CD4-positive, alpha-beta T cell treated with Interleukin-15 for 4 hours (primary cell): ENCODE measurements at regions not wholly inside any gene's neighbourhood (a gene's known extent, or its start where the extent isn't known, plus 50 kb on each side); places are given as distances from the start of the nearest gene placed in this dataset.

Source experiments
- DNase-seq: peaks from one replicate; pipeline ENCODE4 v3.0.0-alpha.2; 2020; ENCODE audit warnings: low spot score

DNA sequence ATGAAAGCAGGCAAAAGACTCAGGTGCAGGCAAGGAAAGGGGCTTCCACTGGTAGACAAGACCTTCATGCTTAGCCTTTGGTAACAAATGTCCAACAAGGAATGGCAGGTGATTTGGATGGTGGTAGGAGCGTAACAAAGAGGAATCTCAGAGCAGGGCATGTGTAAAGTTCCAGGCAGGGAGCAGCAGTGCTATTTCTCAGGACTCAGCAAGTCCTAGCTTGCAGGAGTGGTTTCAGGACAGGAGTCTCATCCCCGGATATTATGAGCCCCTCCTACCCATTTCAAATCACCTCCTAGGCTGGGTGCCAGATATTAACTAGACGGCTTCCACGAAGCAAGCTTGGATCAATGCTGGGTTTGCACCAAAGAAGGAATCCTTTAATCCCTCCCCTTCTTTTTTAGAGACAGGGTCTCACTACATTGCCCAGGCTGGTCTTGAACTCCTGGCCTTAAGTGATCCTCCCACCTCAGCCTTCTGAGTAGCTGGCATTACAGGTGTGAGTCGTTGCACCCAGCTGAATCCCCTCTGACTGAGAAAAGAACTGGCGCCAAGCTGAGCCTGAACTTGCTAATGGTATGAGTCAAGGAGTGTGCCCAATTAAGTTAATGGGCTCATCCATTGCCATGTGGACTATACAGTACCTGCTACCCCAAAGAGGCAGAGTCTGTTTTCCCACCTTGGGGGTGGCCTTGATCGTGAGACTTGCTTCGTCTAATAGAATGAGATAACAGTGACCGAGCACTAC lies 190.3 kb downstream of the ARL4C start:
- no peak for DNase-seq

DNA sequence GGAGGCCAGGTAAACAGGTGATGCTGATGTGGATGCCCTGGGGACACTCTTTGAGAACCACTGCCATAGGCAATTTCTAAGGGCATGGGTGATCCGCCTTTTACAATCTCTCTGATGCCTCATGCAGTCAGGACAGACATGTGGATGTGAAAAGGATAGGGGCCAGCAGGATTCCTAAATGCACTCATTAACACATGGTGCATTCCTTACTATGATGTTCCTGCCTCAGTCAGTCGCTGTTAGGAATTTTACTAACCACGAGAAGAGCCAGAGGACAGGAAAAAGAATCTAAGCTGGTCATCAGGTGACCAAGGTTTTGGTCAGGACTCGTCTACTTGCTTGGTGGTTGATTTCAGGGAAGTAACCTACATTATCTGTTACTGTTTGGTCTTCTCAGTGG lies 191.0 kb downstream of the ARL4C start:
- DNase-seq = no peak

DNA sequence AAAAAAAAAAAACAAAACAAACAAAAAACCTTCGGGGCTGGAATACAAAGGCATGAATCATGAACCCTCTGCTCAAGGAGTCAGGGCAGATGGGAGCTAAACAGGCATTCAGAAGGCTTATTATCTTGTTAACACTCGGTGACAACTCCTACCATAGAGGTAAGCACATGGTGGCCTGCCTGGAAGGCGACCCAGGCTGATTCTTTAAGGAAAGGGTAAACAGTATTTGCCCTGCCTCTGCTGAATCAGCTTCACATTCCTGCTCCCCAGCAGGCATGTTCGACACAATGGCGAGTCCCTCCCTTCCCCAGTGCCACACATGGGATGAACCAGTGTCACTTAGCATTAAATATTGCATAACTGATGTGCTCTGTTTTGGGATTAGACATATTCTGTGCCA lies 191.9 kb downstream of the ARL4C start:
- DNase-seq = no peak

DNA sequence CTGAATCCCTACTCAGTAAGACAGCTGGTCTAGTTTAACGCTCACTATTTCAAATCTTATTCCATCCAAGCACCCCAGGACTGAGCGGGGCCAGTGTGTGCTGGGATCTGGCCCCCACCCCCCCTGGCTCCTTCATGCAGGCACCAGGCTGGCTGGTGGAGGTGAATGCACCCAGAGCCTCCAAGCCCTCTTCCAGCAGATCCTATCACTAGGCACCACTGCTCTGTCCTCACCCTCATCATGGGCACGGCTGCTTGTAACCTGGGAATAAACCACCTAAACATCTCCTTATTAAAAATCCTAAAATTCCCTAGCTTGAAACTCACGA lies 194.3 kb downstream of the ARL4C start:
- DNase-seq = no peak

DNA sequence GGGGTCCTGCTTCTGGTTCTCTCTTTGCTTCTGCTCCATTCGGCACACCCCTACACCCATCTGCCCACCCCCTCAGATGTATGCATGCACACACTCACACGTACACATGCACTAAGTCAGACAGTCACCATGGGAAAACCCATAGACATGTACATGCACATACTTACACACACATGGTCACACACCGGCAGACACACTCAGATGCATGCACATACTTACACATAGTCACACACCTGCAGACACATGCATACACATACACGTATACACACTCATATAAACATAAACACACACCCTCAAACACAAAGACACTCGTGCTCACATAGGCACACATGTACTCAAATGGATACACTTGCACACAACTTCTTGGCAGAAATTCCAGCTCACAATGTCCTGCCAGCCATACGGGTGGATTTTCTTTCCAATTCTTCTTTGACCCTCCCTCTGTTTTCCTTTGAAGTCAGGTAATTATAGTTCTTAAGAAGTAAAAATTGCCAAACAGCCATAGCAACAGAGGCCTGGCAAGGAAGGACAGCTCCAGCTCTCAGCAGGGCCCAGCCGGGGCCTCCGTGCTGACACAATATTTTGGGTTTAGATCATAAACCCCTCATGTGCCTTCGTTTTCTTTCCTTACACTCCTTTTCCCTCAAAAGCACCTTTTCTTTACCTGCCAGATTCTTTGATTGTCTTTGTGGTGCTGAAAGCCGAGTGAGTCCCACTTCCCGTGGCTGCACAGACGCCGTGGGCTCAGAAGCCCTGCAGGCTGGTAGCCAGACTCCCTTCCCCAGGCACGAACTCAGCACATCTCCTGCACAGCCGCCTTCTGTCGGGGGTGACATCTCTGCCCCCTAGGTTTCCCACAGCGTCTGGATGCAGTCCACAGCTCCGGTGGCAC lies 195.7 kb downstream of the ARL4C start:
- no peak for DNase-seq

DNA sequence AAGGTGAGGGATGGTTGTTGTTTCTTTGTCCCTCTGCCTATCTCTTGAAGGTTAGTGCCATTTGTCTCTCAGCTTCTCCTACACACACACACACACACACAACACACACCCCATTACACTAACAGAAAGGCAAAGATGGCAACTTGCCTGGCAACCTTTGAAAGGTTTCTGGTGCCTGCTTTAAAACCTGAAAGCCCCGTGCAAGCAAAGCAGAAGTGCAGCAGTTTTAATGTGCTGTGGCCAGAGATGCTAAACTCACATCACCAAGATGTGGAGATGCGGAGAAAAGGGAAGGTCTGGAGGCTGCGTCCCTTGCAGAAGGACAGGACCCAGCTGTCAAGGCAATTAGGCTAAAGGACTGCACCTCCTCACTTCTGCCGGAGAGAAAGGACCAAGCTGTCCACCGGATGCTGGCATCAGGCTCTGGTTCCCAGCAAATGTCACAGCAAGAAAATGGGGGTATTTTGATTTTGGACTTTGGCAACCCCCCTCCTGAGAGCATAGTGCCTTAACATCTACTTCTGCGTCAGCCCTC lies 196.4 kb downstream of the ARL4C start:
- DNase-seq = no peak

DNA sequence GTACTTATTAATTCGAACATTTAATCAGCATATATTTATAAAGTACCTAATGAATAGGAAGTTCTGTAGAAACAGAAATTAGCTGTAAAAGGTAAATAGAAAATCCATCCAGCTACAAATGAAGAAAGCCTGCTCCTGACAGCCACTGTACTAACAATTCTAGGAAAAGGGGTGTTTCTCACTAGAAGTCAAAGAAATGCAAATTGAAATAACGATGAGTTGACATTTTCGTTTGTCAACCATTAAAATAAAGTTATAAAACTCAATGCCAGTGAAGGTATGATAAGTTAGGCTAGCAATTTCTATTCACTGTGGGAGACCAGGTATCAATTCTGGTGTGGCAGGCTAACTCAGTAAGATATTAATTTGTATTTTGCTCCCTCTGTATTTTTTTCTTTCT lies 198.0 kb downstream of the ARL4C start:
- DNase-seq = no peak

DNA sequence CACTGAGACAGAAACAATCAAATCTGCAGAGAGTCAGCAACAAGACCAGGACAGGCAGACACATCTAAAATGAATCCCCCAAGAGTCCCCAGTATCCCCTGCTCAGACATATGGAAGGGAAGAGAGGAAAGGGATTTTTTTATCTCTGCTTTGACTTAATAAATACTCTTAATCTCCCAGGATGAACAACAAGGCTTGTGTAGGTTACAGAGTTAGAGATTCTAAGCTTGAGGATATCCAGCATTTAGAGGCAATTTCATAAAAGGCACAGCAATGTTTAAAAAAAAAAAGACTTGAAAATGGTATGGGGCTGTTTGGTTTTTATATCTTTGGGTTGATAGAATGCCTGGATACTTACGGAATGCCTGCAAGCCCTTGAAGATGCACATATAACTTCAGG lies 199.9 kb downstream of the ARL4C start:
- DNase-seq = no peak

DNA sequence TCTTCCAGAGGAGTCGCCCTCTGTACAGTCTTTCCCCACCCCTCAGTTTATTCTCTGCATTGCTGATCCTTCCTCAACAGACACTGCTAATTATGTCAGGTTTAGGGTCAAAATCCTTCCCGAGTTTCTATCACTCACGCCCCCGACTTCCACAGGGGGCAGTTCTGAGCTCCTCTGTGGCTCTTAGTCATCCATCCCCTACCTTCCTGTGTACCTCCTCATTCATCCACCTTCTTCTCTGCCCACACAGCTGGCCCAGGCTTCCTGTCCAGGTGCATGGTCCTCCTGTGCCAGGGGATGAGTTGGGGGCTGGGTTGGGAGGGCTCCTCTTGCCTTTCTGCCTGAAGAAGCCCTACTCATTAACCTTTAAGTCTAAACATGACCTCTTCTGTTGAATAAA lies 202.9 kb downstream of the ARL4C start:
- DNase-seq = no peak

DNA sequence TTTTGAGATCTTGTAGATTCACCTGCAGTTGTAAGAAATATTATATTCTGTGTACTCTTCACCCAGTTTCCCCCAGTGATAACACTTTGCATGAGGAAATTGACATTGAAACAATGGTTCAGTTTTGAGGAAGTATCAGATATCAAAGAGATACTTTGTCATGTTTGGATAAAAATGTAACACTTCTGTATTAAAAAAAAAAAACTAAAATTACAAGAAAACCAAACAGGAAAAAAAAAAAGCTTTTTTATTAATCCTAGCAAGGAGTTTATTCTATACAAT lies 204.0 kb downstream of the ARL4C start:
- DNase-seq = no peak

DNA sequence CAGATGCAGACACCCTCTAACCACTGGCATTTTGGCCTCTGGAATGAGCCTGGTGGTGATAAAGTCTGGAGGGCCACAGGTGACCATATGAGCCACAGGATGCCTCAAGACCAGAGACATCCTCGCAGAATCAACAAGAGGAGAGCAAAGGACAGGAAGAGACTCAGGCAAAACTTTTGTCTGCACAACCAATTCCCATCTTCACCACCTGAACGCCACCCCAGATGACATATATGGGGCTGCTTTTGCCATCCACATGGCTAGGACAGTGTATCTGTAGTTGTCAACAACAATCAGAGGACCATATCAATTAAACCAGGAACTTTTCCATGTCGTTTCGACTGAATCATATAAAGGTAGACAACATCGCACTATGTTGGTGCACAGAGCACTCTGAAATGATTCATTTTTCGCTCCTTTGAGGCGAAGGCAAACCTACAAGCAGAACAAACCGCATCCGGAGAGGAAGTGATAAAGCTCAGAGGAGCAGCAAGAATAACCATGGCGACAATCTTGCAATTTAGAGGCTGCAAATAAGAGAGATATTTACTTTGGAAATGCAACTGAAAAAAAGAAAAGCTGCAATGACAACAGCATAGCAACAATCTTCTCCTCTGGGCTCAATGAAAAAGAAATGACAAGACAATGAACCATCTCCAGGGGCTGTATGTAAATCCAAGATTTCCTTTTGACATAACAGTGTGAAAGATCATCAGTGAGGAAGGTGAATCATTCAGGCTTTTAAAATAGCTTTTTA lies 204.5 kb downstream of the ARL4C start:
- peak; percentile 92 for DNase-seq

DNA sequence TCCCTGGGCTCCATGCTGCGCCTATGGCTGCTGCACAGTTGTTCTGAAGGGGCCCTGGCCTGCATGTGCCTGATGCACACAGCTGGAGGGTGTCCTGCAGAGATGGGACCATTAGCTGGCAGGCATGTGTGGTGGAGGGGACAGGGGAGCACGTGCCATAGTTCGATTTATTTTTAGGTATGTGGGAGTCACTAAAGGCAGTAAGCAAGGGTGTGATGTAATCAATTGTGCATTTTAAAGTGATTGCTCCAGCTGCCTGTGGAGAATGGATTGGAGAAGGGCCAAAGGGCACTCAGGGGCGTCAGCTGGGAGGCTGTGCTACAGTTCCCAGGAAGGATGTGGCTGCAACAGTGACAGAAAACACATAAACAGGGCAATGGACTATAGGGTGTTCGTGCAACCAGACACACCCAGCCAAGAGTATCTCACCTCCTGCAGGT lies 205.1 kb downstream of the ARL4C start:
- peak; percentile 52 for DNase-seq

DNA sequence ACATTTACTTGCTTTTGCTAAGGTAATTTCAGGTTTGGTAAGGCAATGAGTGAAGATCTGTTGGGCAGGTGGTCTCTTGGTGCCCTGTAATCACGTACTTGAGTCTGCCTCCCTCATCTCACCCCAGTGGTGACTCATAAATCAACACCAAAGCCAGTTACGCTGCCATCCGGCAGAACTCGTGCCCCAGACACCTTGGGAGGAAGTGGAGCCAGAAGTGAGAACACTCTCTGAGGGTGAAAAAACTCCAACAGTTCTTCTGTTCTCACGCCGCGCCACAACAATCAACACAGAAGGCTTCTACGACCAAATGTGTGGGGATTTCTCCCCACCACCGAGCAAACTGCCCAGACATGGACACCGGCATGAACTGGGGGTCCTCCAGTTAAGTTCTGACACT lies 206.2 kb downstream of the ARL4C start:
- peak; percentile 94 for DNase-seq

DNA sequence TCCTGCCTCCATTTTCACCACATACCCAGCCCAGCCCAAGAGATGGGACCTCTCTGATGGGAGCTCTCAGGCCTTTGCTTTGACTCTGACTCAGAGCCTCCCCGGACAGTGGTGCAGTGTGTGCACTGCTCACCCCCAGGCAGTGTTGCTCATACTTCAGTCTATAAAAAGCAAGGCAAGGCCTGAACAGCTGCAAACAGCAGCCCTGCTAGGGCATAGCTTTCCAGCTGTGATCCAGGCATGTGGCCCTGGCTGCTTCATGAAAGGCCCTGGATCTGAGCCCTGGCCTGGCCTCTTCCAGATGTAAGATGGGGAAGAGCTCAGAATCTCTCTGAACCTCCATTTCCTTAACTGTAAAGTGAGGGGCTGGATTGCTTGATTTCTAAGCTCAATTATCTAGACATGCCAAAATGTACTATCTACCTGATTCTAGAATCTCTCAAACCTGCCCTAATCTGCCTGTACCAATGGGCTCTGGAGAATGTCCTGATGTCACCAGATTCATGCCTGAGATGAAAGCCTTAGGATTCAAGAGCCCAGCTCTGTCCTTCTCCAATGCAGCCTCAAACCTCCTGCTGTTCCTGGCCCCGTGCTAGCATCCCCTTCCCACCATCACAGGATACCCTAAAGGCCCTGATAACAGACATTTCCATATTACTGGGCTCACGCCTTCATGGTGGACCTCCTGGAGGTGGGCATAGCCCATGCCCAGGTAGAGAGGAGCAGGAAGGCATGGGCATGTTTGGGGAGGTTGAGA lies 206.9 kb downstream of the ARL4C start:
- peak; percentile 67 for DNase-seq

DNA sequence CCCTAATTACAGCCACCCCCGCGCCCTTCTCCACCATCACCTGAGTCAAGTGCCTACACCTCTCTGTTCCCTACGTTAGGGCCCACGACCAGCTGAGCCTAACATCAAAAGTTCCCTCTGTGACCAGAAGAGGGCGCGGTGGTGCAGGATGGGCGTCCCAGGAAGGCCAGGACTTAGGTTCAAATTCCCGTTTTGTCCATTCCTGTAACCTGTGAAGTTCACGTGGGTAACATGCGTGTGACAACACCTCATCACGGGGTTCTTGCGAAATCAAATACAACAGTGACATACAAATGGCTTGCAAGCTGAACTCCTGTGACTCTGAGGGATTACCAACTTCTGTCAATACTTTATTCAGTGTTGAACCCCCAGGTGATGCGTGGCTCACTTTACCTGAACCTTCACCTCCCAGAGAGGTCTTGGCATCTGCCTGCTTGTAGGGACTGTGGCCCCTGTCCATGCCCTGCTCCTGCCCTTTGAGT lies 207.9 kb downstream of the ARL4C start:
- peak; percentile 78 for DNase-seq

DNA sequence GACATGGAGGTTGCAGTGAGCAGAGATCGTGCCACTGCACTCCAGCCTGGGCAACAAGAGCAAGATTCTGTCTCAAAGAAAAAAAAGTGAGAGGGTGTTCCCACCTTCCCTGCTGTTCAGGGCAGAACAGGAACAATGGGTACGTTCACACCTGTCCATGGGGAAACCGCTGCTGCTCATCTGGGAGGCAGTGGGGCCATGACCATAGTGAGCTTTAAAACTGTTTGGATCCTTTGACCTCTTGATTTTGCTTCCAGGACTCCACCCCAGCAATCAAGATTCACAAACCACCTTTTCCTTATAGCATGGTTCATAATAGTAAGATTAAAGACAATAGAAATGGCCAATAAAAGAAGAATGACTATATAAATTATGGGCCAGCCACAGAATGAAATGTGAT lies 209.2 kb downstream of the ARL4C start:
- no peak for DNase-seq

DNA sequence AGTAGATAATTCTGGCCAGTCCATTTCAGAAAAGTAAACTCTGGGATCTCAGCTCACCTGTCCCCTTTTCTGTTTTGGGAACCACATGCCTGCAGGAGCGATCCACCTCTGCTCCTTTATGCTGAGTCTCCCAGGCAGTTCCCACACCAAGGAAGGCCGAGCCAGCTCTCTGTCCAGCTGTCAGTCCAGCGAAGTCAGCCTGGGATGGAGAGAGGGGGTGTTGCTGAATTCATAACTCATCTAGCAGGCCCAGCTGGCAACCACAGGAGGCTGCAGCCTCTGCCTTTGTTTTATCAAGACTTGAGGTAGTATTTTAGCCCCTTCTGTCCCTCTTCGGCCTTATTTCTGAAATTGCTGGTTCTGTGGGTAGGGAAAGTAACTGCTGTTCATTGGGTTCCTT lies 209.9 kb downstream of the ARL4C start:
- DNase-seq = no peak

DNA sequence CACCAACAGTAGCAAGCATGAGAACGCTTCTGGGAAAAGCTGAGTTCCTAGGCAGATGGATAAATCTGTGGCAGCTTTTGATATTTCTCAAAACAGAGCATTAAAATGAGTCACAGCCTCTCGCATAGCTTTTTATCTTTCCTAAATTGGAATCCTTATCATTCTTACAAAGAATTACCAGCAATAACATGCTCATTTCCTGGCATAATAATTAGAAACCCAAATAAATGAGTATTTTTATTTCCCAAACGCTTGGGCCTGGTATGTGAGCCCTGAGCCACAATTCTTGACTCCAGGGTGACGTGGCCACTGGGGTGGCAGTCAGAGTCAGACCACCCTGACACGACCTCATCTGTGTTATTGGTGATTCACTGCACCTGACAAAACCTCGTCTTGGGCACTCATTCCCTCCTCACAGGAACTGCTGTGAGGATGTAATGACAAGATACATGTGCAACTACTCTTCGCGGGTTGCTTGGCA lies 210.7 kb downstream of the ARL4C start:
- DNase-seq = peak; percentile 56

DNA sequence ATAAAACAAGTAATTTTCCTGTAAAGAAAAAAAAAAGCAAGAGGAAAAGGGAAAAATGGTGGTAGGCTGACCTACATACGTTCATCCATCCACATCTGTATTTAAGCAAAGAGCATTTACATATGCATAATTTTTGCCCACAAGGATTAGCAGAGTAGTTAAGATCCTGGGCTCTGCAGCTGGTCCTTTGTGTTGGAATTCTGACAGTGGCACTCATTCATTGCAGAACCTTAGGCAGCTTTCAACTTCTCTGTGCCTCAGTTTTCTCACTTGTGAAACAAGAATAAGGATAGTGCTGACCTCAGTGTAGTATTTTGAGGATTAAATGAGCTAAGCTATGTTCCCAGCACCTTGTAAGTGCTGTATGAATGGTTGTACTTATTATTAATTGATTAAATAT lies 211.3 kb downstream of the ARL4C start:
- no peak for DNase-seq

DNA sequence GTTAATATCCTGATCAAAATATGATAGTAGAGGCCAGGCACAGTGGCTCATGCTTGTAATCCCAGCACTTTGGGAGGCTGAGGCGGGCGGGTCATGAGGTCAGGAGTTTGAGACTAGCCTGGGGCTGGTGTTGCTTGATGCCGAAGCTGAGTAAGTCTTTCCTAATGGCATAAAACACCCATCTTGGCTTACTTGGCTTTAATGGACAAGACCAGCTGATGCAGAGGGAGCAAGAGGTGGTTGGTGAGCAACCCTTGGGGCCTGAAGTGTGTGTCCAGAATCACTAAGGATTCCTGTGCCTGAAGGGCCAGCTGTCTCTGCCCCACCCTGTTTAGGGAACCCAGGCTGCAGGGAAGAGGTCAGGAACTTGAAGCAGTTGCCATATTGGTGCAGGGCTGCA lies 217.2 kb downstream of the ARL4C start:
- no peak for DNase-seq

DNA sequence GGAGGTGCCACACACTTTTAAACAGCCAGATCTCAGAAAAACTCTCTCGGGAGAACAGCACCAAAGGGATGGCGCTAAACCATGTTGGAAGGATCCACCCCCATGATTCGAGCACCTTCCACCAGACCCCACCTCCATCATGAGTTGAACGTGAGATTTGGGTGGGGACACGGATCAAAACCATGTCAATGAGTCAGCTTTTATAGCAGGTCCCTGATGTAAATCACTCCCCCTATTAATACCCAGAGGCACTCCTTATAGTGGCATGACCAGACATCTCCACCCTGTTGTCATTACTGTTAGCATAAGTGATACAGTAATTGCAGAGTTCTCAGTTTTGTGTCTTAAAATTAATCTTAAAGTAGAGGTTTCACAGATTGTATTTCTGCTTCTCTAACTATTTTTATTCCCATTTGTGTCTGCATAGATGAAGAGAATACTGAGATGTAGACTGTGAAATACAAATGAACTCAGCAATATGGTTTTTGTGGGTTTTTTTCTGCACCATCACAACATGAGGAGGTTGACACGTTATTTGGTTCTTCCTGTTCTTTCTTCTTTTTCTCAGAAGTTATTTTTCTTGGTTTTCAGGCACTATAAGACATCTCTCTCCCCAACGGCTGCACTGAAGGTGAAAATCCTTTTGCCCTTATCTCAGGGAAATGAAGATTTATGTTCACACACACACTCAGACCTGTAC lies 218.2 kb downstream of the ARL4C start:
- peak; percentile 72 for DNase-seq
